SH-SY5Y (cell line): ENCODE measurements at regions not wholly inside any gene's neighbourhood (a gene's known extent, or its start where the extent isn't known, plus 50 kb on each side); places are given as distances from the start of the nearest gene placed in this dataset.

Source experiments
- GATA2 ChIP-seq: IDR thresholded peaks from 2 replicates; pipeline ENCODE4 v1.6.1; 2011; ENCODE audit warnings: mild to moderate bottlenecking, low read depth, low read length
- GATA3 ChIP-seq: IDR thresholded peaks from 2 replicates; pipeline ENCODE4 v1.6.1; 2011; ENCODE audit warnings: low read depth, mild to moderate bottlenecking, low read length, moderate library complexity

- TF ChIP-seq GATA3 (no peak), GATA2 (no peak)
Measured at GRCh38 chr6:58198301-58198700, 880.9 kb downstream of the PRIM2 start.
